Naive B cell (primary cell): ENCODE measurements at regions not wholly inside any gene's neighbourhood (a gene's known extent, or its start where the extent isn't known, plus 50 kb on each side); places are given as distances from the start of the nearest gene placed in this dataset.
"Not testable (repeated sequence)": the region's sequence is repeated elsewhere in the genome, so short reads cannot be mapped to it uniquely, and the experiment has no call there.

Experiments
- ATAC-seq, 2 donors: fragments of 150-1000 bp; cut with Tn5 transposase; 2 replicates each; pipeline ENCODE4 v1.10.0; 2021; ENCODE audit warnings: low read depth in 2 of 2, mild to moderate bottlenecking in 2 of 2, moderate library complexity in 2 of 2
- DNase-seq: peaks from one replicate; pipeline ENCODE4 v3.0.0; 2022
- H3K27ac Mint-ChIP-seq, 6 donors: one replicate each; pipeline ENCODE4 v1.8.0; 2020 to 2022; ENCODE audit warnings: mild to moderate bottlenecking in 6 of 6, mixed read lengths in 6 of 6, moderate library complexity in 5 of 6, inconsistent platforms in 2 of 6
- H3K27me3 Mint-ChIP-seq, 3 donors: one replicate each; pipeline ENCODE4 v1.8.0; 2021 to 2022; ENCODE audit warnings: mixed read lengths in 3 of 3, mild to moderate bottlenecking in 1 of 3
- H3K36me3 Mint-ChIP-seq, 2 donors: one replicate each; pipeline ENCODE4 v1.8.0; 2020 to 2022; ENCODE audit warnings: mixed read lengths in 2 of 2, inconsistent platforms in 1 of 2, mild to moderate bottlenecking in 1 of 2
- H3K4me1 Mint-ChIP-seq, 3 donors: one replicate each; pipeline ENCODE4 v1.8.0; 2020 to 2022; ENCODE audit warnings: mixed read lengths in 3 of 3, inconsistent platforms in 1 of 3, mild to moderate bottlenecking in 1 of 3, moderate library complexity in 1 of 3
- H3K4me3 Mint-ChIP-seq, 8 donors: one replicate each; pipeline ENCODE4 v1.8.0; 2020 to 2022; ENCODE audit warnings: mild to moderate bottlenecking in 8 of 8, mixed read lengths in 8 of 8, moderate library complexity in 8 of 8, inconsistent platforms in 2 of 8
- H3K9me3 Mint-ChIP-seq, 7 donors: one replicate each; pipeline ENCODE4 v1.8.0; 2020 to 2022; ENCODE audit warnings: mixed read lengths in 7 of 7, mild to moderate bottlenecking in 5 of 7, inconsistent platforms in 2 of 7, moderate library complexity in 1 of 7

DNA sequence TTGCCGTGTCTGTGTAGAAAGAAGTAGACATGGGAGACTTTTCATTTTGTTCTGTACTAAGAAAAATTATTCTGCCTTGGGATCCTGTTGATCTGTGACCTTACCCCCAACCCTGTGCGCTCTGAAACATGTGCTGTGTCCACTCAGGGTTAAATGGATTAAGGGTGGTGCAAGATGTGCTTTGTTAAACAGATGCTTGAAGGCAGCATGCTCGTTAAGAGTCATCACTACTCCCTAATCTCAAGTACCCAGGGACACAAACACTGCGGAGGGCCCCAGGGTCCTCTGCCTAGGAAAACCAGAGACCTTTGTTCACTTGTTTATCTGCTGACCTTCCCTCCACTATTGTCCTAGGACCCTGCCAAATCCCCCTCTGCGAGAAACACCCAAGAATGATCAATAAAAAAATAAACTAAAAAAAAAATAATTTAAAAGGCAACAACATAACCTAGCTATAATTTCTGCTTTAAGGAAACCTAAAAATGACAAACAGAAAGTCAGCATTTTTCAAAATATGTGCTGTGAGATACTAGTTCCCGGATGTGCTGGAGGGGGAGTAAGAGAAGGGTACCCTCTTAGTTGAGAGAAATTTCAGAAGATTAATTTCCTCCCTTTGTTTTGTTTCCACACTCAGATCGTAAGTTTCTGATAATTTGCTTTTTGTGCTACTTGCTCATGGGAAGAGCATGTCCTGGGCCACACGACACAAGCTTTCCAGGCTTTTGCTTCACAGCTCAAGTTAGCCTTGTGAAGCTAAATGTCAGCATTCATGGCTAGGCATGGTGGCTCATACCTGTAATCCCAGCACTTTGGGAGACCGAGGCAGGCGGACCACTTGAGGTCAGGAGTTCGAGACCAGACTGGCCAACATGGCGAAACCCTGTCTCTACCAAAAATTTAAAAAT, 64.7 kb upstream of the CAPRIN1 start:
- not testable (repeated sequence) for H3K4me1 Mint-ChIP-seq, H3K27ac Mint-ChIP-seq, H3K9me3 Mint-ChIP-seq, DNase-seq, H3K36me3 Mint-ChIP-seq, H3K4me3 Mint-ChIP-seq, H3K27me3 Mint-ChIP-seq, ATAC-seq

DNA sequence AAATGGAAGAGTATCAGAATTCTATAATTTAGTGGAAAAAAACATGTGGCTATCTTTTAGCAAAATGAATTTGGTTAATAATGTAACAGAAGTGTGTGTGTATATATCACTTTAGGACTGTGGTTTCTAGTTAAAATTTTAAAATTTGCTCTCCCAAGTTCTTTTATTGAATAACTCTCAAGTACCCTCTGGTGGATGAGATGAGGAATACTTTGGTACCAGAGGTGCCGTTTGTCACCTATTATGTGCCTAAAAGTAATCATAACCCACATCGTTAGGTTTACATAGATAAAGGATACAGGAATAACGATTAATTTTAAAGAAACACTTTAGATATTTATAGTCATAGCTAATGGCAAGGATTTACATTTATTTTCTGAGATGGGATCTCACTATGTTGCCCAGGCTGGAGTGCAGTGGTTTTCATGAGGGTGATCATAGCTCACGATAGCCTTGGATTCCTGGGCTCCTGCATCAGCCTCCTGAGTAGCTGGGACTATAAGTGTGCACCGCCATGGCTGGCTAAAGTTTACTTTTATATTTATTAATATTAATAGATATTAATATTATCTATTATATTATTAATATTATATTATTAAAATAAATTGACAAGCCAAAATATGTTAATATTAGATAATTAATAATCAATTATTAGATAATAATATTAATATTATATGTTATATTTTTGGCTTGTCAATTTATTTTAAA, 66.7 kb upstream of the CAPRIN1 start:
- Mint-ChIP-seq H3K9me3 (peaks cover 0 to 3% (median 0%) of the 10 kb centered on the region in 7 donors), H3K27me3 (peaks cover 9 to 12% (median 12%) of the 10 kb centered on the region in 3 donors), H3K4me3 (no peak overlapping the region), H3K27ac (no peak overlapping the region), H3K36me3 (no peaks in the 10 kb centered on the region), H3K4me1 (no peaks in the 10 kb centered on the region)
- ATAC-seq = no peak
- DNase-seq = no peak

DNA sequence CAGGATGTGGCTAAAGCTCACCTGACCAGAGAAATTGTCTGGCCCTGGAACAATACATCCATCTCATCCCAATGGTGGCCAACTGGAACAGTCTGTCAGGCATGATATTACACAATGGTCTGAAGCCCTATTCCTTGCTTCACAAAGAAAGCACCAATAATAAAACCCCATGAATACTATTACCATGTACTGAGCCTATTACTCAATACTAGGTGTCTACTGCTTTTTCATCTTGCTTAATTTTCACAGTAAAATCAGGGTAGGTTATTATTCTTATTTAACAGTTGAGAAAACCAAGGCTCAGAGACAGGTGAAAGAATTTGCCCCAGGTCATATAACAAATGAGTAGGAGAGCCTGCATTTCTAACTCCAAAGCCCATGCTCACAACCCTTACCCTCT, 68.9 kb upstream of the CAPRIN1 start:
- Mint-ChIP-seq H3K9me3 (no peaks in the 10 kb centered on the region), H3K4me3 (no peak overlapping the region), H3K27me3 (peaks cover 8 to 23% (median 9%) of the 10 kb centered on the region in 3 donors), H3K36me3 (no peaks in the 10 kb centered on the region), H3K4me1 (no peaks in the 10 kb centered on the region), H3K27ac (no peak overlapping the region)
- no peak for DNase-seq
- ATAC-seq = no peak

DNA sequence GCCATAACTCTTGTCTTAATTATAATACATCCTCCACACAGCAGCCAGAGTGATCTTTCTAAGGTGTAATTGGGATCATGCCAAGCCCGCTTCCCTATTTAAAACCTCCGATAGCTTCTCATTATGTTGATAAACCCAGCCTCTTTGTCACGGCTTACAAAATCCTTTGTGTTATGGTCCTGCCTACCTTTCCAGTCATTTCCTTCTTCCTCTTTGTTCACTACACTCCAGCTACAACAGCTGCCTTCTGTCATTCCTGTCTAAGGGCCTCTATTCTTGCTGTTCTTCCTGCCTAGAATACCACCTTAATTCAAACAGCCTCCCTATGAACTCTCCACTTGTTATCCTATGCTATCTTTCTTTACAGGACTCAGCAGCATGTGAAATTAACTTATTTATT, 70.6 kb upstream of the CAPRIN1 start:
- Mint-ChIP-seq H3K27ac (peak overlapping the region in 1 of 6 donors; percentile 7), H3K9me3 (no peaks in the 10 kb centered on the region), H3K27me3 (peaks cover 8 to 23% (median 9%) of the 10 kb centered on the region in 3 donors), H3K36me3 (no peaks in the 10 kb centered on the region), H3K4me1 (no peaks in the 10 kb centered on the region), H3K4me3 (no peak overlapping the region)
- no peak for ATAC-seq
- no peak for DNase-seq

DNA sequence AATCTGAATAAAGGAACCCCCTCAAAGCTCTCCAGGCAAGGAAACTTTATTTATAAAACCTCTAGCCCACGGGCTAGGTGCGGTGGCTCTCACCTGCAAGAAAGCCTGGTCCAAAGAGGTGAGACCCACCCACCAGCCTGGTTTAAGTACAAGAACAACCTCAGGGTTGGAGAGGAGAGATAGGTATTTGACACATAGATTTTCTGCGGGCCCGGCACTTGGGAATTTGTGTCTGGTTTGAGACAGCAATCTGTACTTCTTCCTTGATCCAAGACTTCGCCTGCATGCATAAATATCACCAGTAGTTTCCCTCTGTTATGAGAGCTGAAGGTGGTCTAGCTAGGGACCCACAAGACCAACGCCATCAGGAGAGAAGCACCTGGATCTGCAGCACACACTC, 73.2 kb upstream of the CAPRIN1 start:
- Mint-ChIP-seq H3K9me3 (no peaks in the 10 kb centered on the region), H3K27me3 (peaks cover 8 to 23% (median 9%) of the 10 kb centered on the region in 3 donors), H3K36me3 (no peaks in the 10 kb centered on the region), H3K27ac (no peak overlapping the region), H3K4me1 (no peaks in the 10 kb centered on the region), H3K4me3 (peak overlapping the region in 1 of 8 donors; percentile 44)
- ATAC-seq (no peak), DNase-seq (no peak)

DNA sequence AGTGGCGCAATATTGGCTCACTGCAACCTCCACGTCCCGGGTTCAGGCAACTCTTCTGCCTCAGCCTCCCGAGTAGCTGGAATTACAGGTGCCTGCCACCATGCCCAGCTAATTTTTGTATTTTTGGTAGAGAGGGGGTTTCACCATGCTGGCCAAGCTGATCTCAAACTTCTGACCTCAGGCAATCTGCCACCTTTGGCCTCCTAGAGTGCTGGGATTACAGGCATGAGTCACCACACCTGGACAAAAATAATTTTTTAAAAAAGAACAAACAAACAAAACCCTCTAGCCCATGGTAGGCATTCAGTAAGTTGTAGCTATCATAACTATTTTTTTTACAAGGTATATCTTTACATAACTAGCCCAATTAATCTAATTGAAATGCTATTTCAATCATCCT, 73.9 kb upstream of the CAPRIN1 start:
- Mint-ChIP-seq H3K36me3 (no peaks in the 10 kb centered on the region), H3K9me3 (no peaks in the 10 kb centered on the region)
- no peak for ATAC-seq

DNA sequence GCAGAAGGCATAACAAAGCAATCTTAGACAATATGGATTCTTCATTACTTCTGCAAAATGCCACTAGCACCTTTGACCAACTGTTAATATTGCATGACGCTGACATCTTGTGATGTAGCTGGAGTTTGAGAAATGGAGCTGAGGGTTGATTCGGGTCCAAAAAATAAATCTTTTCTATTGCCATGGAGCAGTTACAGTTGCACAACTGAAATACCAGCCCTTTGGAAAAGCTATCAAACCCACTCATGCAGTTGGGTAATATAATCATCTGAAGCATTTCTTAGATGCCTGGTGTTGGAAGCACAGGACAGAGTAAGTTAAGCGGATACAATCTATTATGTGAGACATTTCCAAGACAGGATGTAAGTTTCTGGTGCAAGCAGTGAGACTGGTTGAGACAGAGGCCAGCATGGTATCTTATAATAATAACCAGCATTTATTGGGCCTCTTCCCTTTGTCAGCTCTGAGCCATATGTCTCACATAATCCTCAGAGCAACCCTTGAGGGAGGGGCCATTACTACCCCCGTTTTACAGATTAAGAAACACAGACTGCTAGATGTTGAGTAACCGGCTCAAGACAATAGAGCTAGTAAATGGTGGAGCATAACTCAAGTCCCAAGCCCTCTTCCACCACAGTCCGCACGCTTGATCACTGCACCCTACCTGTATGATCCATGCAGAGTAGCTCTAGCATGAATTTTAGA, 74.9 kb upstream of the CAPRIN1 start:
- DNase-seq (no peak), ATAC-seq (no peak)
- H3K27ac Mint-ChIP-seq = peak overlapping the region in 3 of 6 donors; percentile 26 to 40 (median 27)
- no peaks in the 10 kb centered on the region for H3K36me3 Mint-ChIP-seq
- H3K27me3 Mint-ChIP-seq = peaks cover 8 to 23% (median 9%) of the 10 kb centered on the region in 3 donors
- H3K4me3 Mint-ChIP-seq = no peak overlapping the region
- no peaks in the 10 kb centered on the region for H3K4me1 Mint-ChIP-seq
- H3K9me3 Mint-ChIP-seq = peaks cover 0 to 2% (median 0%) of the 10 kb centered on the region in 7 donors

More for the DNA sequence above, 73.9 kb upstream of the CAPRIN1 start:
- peaks cover 8 to 23% (median 9%) of the 10 kb centered on the region in 3 donors for H3K27me3 Mint-ChIP-seq
- no peak for DNase-seq
- H3K4me1 Mint-ChIP-seq = no peaks in the 10 kb centered on the region
- no peak overlapping the region for H3K4me3 Mint-ChIP-seq
- no peak overlapping the region for H3K27ac Mint-ChIP-seq

DNA sequence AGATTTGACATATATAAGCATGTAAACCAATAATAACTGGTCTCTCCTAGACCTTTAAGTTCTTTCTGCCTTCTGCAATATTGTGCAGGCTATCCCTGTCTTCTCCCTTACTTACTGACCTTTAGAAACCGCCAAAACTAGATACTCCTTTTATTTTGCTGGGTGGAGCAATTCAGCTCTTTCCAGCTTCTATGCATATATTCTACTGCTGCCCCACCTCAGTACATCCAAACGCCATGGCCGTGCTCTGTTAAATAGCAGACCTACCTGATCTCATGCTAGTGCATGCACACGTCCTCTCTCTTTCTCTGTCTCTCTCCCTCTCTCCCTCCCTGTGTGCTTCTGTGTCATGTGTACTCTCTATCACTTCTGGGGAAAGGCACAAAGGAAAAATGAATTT, 76.7 kb upstream of the CAPRIN1 start:
- DNase-seq = no peak
- no peak for ATAC-seq
- Mint-ChIP-seq H3K9me3 (peaks cover 0 to 2% (median 0%) of the 10 kb centered on the region in 7 donors), H3K36me3 (no peaks in the 10 kb centered on the region), H3K27ac (no peak overlapping the region), H3K27me3 (peaks cover 0 to 11% (median 0%) of the 10 kb centered on the region in 3 donors), H3K4me3 (no peak overlapping the region), H3K4me1 (peaks cover 0 to 6% (median 4%) of the 10 kb centered on the region in 3 donors)

DNA sequence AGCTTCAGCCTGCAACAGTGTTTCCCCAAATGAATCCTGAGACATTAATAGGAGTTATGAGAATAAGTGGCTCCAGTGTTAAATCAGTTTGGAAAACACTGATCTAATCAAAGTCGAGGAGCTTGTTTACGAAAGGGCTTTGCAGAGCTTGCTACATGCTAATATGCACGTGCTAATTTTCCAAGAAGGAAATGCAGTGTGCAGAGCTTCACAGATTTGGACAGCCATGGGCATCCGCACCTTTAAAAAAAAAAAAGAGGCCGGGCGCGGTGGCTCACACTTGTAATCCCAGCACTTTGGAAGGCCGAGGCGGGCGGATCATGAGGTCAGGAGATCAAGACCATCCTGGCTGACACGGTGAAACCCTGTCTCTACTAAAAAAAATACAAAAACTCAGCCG, 79.7 kb upstream of the LMO2 start:
- H3K9me3 Mint-ChIP-seq, DNase-seq, H3K27me3 Mint-ChIP-seq, H3K27ac Mint-ChIP-seq, H3K4me3 Mint-ChIP-seq, H3K36me3 Mint-ChIP-seq, ATAC-seq, H3K4me1 Mint-ChIP-seq: not testable (repeated sequence)

DNA sequence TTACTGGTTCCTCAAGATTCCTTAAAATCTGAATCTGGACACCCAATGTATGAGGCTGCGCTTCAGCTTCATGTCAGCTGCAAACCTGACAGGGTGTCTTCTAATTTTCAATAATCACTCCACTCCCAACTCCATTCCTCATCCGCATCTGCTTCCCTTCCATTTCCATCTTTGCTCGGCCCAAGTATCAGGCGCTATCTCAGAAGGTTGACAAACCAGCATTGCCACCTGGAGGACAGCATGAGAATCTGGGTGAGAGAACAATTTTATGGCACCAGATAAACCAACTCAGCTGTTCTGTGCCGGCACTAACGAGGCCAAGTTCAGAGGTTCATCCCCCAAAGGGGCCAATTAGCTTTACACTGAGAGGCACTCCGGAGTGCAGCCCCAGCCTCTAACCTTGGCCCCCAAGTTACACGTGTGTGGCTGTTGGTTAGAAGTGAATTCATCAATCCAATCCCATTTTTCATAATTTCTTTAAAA, 79.1 kb upstream of the LMO2 start:
- Mint-ChIP-seq H3K27me3 (peaks cover 0 to 3% (median 0%) of the 10 kb centered on the region in 3 donors), H3K4me3 (no peak overlapping the region), H3K27ac (no peak overlapping the region), H3K36me3 (no peaks in the 10 kb centered on the region), H3K9me3 (peaks cover 0 to 2% (median 0%) of the 10 kb centered on the region in 7 donors), H3K4me1 (peaks cover 0 to 6% (median 4%) of the 10 kb centered on the region in 3 donors)
- ATAC-seq (peak; percentile 56 to 78), DNase-seq (peak; percentile 48)

DNA sequence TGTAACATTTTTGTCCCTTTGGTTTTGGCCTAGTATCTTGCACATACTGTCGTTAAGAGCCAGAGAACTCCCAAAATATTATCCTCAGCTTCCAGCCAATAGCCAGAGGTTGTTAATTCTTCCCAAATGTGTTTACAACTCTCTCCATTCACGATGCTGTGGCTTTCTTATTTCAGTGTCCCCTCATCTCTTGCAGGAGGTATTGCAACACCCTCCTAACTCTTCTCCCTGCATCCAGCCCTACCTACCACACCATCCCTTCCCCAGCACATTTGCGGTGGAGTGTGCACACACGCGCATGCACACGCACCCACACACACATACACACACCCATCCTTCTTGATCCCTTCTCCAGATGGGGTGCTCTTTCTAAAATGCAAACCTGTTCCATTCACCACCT, 75.6 kb upstream of the LMO2 start:
- peaks cover 0 to 3% (median 0%) of the 10 kb centered on the region in 3 donors for H3K27me3 Mint-ChIP-seq
- DNase-seq (no peak), ATAC-seq (no peak)
- no peak overlapping the region for H3K27ac Mint-ChIP-seq
- H3K9me3 Mint-ChIP-seq = peaks cover 0 to 2% (median 0%) of the 10 kb centered on the region in 7 donors
- H3K4me1 Mint-ChIP-seq = peaks cover 0 to 6% (median 4%) of the 10 kb centered on the region in 3 donors
- no peaks in the 10 kb centered on the region for H3K36me3 Mint-ChIP-seq
- H3K4me3 Mint-ChIP-seq = no peak overlapping the region

DNA sequence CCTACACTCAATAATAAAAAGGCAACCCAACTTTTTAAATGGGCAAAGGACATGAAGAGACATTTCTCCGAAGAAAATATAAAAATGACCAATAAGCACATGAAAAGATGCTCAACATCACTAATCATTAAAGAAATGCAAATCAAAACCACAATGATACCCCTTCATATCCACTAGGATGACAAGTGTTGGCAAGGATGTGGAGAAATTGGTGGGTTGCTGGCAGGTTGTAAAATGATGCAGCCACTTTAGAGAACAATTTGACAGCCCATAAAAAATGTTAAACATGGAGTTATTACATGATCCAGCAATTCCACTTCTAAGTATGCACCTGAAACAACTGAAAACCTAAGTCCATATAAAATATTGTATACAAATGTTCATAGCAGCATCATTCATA, 73.2 kb upstream of the LMO2 start:
- Mint-ChIP-seq H3K27ac (no peak overlapping the region), H3K4me1 (no peaks in the 10 kb centered on the region), H3K4me3 (no peak overlapping the region), H3K27me3 (peaks cover 0 to 8% (median 7%) of the 10 kb centered on the region in 3 donors), H3K9me3 (no peaks in the 10 kb centered on the region), H3K36me3 (no peaks in the 10 kb centered on the region)
- no peak for ATAC-seq
- DNase-seq = no peak

DNA sequence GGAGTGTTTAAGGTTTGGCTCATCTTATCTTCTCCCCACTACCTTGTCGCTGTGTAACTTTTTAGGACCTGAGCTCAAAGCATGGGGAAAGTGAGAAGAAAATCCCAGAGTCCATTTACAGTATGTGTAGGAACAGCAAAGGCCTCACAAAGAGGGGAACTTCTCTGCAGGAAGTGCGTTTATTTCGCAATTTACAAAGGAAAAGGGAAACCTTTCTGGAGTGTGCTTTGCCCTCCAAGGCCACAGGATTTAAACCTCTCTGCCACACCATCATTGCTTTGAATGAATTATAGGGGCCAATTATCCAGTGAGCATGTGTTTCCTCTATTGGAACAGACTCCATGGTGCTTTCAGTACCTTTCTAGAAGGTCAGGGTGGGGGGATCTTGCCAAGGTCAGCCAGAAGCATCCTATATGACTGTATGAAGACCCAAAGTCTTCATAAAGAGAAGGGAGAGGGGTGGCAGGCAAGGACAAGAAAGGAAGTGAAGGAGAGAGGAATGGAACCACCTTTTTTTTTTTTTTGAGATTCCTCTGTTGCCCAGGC, 68.1 kb upstream of the LMO2 start:
- Mint-ChIP-seq H3K4me1 (no peaks in the 10 kb centered on the region), H3K27me3 (peaks cover 3 to 8% (median 7%) of the 10 kb centered on the region in 3 donors), H3K4me3 (no peak overlapping the region), H3K36me3 (no peaks in the 10 kb centered on the region), H3K9me3 (no peaks in the 10 kb centered on the region), H3K27ac (no peak overlapping the region)
- DNase-seq = no peak
- ATAC-seq = no peak
